Glutamatergic neuron (in vitro differentiated cells): ENCODE measurements at regions not wholly inside any gene's neighbourhood (a gene's known extent, or its start where the extent isn't known, plus 50 kb on each side); places are given as distances from the start of the nearest gene placed in this dataset.

Experiments
- DNase-seq: peaks from one replicate; pipeline ENCODE4 v3.0.0; 2022
- H3K27ac Mint-ChIP-seq: one replicate; pipeline ENCODE4 v1.8.0; 2020; ENCODE audit warnings: mild to moderate bottlenecking, mixed read lengths, inconsistent platforms; ENCODE audit not compliant: unreplicated experiment
- H3K27me3 Mint-ChIP-seq: one replicate; pipeline ENCODE4 v1.8.0; 2020; ENCODE audit warnings: mild to moderate bottlenecking, moderate library complexity, mixed read lengths, inconsistent platforms; ENCODE audit not compliant: unreplicated experiment
- H3K36me3 Mint-ChIP-seq: one replicate; pipeline ENCODE4 v1.8.0; 2020; ENCODE audit warnings: mild to moderate bottlenecking, mixed read lengths, inconsistent platforms; ENCODE audit not compliant: unreplicated experiment
- H3K4me1 Mint-ChIP-seq: one replicate; pipeline ENCODE4 v1.8.0; 2020; ENCODE audit warnings: mild to moderate bottlenecking, low read depth, mixed read lengths, inconsistent platforms; ENCODE audit not compliant: unreplicated experiment
- H3K4me3 Mint-ChIP-seq: one replicate; pipeline ENCODE4 v1.8.0; 2020; ENCODE audit warnings: mild to moderate bottlenecking, mixed read lengths, inconsistent platforms; ENCODE audit not compliant: unreplicated experiment
- H3K9me3 Mint-ChIP-seq: one replicate; pipeline ENCODE4 v1.8.0; 2020; ENCODE audit warnings: mild to moderate bottlenecking, moderate library complexity, mixed read lengths, inconsistent platforms; ENCODE audit not compliant: unreplicated experiment
- CTCF ChIP-seq: fragments of 200-600 bp; sonication (generic); IDR thresholded peaks from one replicate; pipeline ENCODE4 v1.5.0; 2021; ENCODE audit not compliant: partially characterized antibody, unreplicated experiment

GRCh38 chr1:59006289-59006658 lies 222.4 kb upstream of the JUN start:
- Mint-ChIP-seq H3K27me3 (peaks cover 2% of the 10 kb centered on the region), H3K9me3 (no peaks in the 10 kb centered on the region), H3K4me3 (no peak overlapping the region), H3K27ac (no peak overlapping the region), H3K36me3 (no peaks in the 10 kb centered on the region), H3K4me1 (no peaks in the 10 kb centered on the region)
- TF ChIP-seq CTCF = no peak
- no peak for DNase-seq

- H3K27ac Mint-ChIP-seq = no peak overlapping the region
- peaks cover 2% of the 10 kb centered on the region for H3K27me3 Mint-ChIP-seq
- H3K9me3 Mint-ChIP-seq = no peaks in the 10 kb centered on the region
- H3K4me3 Mint-ChIP-seq = no peak overlapping the region
- no peaks in the 10 kb centered on the region for H3K4me1 Mint-ChIP-seq
- DNase-seq = no peak
- H3K36me3 Mint-ChIP-seq = no peaks in the 10 kb centered on the region
- TF ChIP-seq CTCF = no peak
Observed at GRCh38 chr1:59006932-59007331, 223.1 kb upstream of the JUN start.

- Mint-ChIP-seq H3K27ac (no peak overlapping the region), H3K9me3 (no peaks in the 10 kb centered on the region), H3K27me3 (peaks cover 2% of the 10 kb centered on the region), H3K4me3 (no peak overlapping the region), H3K36me3 (no peaks in the 10 kb centered on the region), H3K4me1 (no peaks in the 10 kb centered on the region)
- DNase-seq = no peak
- no peak for TF ChIP-seq CTCF
Observed at GRCh38 chr1:59007429-59007819, 223.6 kb upstream of the JUN start.

GRCh38 chr1:59007820-59008598 lies 224.2 kb upstream of the JUN start:
- no peak overlapping the region for H3K4me3 Mint-ChIP-seq
- no peak overlapping the region for H3K27ac Mint-ChIP-seq
- H3K4me1 Mint-ChIP-seq = no peaks in the 10 kb centered on the region
- no peaks in the 10 kb centered on the region for H3K36me3 Mint-ChIP-seq
- no peak for DNase-seq
- no peak for TF ChIP-seq CTCF
- peaks cover 2% of the 10 kb centered on the region for H3K27me3 Mint-ChIP-seq
- H3K9me3 Mint-ChIP-seq = no peaks in the 10 kb centered on the region

- no peak for TF ChIP-seq CTCF
- H3K4me1 Mint-ChIP-seq = no peaks in the 10 kb centered on the region
- no peaks in the 10 kb centered on the region for H3K36me3 Mint-ChIP-seq
- H3K9me3 Mint-ChIP-seq = no peaks in the 10 kb centered on the region
- peaks cover 2% of the 10 kb centered on the region for H3K27me3 Mint-ChIP-seq
- DNase-seq = no peak
- no peak overlapping the region for H3K4me3 Mint-ChIP-seq
- no peak overlapping the region for H3K27ac Mint-ChIP-seq
Observed at GRCh38 chr1:59008599-59009347, 224.9 kb upstream of the JUN start.
